Osteocyte (in vitro differentiated cells): ENCODE measurements at regions not wholly inside any gene's neighbourhood (a gene's known extent, or its start where the extent isn't known, plus 50 kb on each side); places are given as distances from the start of the nearest gene placed in this dataset.

Experiments used
- DNase-seq: peaks from one replicate; pipeline ENCODE4 v3.0.0; 2021; ENCODE audit warnings: mixed read lengths; ENCODE audit not compliant: unreplicated experiment; ENCODE audit errors: extremely low spot score
- H3K27ac Mint-ChIP-seq: one replicate; pipeline ENCODE4 v1.8.0; 2021; ENCODE audit warnings: mild to moderate bottlenecking, mixed read lengths; ENCODE audit not compliant: unreplicated experiment
- H3K27me3 Mint-ChIP-seq: one replicate; pipeline ENCODE4 v1.8.0; 2021; ENCODE audit warnings: mixed read lengths; ENCODE audit not compliant: unreplicated experiment
- H3K36me3 Mint-ChIP-seq: one replicate; pipeline ENCODE4 v1.8.0; 2021; ENCODE audit warnings: mixed read lengths; ENCODE audit not compliant: unreplicated experiment
- H3K4me1 Mint-ChIP-seq: one replicate; pipeline ENCODE4 v1.8.0; 2021; ENCODE audit warnings: mixed read lengths; ENCODE audit not compliant: unreplicated experiment
- H3K4me3 Mint-ChIP-seq: one replicate; pipeline ENCODE4 v1.8.0; 2021; ENCODE audit warnings: mild to moderate bottlenecking, moderate library complexity, mixed read lengths; ENCODE audit not compliant: unreplicated experiment
- H3K9me3 Mint-ChIP-seq: one replicate; pipeline ENCODE4 v1.8.0; 2021; ENCODE audit warnings: mixed read lengths; ENCODE audit not compliant: unreplicated experiment
- TF ChIP-seq, protein P1 (sequence below): fragments of 200-600 bp; sonication (generic); IDR thresholded peaks from 2 replicates; pipeline ENCODE4 v1.5.0; 2021; ENCODE audit warnings: antibody characterized with exemption, mild to moderate bottlenecking, moderate library complexity

DNA sequence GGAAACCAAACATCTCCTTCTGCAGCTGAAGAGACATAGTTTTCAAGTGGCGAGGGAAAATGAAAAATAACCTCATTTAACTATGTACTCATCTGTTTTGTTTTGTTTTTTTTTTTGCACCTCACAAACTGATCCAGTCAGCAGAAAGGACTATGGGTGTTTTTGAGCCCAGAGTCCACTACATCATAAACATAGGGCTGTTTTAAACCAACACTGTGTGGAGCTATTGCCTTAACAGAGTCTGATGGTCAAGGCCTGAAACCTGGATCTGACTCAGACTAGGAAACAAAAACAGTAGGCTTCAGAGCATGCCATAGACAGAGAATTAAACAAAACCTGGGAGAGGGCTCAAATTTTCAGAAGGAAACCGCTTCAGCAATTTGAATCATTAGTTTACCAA is 99.3 kb upstream of the FSHB start:
- Mint-ChIP-seq H3K36me3 (no peaks in the 10 kb centered on the region), H3K9me3 (no peaks in the 10 kb centered on the region), H3K4me3 (no peak overlapping the region), H3K4me1 (no peaks in the 10 kb centered on the region), H3K27me3 (peaks cover 2% of the 10 kb centered on the region), H3K27ac (no peak overlapping the region)
- TF ChIP-seq, protein P1, sequence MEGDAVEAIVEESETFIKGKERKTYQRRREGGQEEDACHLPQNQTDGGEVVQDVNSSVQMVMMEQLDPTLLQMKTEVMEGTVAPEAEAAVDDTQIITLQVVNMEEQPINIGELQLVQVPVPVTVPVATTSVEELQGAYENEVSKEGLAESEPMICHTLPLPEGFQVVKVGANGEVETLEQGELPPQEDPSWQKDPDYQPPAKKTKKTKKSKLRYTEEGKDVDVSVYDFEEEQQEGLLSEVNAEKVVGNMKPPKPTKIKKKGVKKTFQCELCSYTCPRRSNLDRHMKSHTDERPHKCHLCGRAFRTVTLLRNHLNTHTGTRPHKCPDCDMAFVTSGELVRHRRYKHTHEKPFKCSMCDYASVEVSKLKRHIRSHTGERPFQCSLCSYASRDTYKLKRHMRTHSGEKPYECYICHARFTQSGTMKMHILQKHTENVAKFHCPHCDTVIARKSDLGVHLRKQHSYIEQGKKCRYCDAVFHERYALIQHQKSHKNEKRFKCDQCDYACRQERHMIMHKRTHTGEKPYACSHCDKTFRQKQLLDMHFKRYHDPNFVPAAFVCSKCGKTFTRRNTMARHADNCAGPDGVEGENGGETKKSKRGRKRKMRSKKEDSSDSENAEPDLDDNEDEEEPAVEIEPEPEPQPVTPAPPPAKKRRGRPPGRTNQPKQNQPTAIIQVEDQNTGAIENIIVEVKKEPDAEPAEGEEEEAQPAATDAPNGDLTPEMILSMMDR, result no peak
- DNase-seq, result no peak

DNA sequence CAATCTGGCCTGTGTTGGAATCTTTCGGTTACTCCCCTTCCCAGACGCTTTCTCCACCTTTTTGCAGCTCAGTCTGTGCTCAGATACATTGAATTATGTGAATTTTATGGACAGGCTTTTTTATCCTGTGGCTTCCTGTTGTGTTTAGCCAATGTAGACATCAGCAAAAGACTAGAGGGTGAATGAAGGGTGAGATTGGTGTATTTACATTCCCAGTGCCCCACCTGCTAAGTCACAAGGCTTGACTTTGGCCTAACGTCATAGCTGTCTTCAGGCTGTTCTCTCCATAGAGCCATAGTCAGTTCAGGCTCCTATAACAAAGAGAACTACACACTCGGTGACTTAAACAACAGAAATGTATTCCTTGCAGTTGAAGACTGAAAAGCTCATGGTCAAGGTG is 97.5 kb upstream of the FSHB start:
- Mint-ChIP-seq H3K27ac (no peak overlapping the region), H3K4me1 (no peaks in the 10 kb centered on the region), H3K27me3 (peaks cover under 1% of the 10 kb centered on the region), H3K4me3 (no peak overlapping the region), H3K9me3 (no peaks in the 10 kb centered on the region), H3K36me3 (no peaks in the 10 kb centered on the region)
- TF ChIP-seq, protein P1, result no peak
- DNase-seq, result no peak

DNA sequence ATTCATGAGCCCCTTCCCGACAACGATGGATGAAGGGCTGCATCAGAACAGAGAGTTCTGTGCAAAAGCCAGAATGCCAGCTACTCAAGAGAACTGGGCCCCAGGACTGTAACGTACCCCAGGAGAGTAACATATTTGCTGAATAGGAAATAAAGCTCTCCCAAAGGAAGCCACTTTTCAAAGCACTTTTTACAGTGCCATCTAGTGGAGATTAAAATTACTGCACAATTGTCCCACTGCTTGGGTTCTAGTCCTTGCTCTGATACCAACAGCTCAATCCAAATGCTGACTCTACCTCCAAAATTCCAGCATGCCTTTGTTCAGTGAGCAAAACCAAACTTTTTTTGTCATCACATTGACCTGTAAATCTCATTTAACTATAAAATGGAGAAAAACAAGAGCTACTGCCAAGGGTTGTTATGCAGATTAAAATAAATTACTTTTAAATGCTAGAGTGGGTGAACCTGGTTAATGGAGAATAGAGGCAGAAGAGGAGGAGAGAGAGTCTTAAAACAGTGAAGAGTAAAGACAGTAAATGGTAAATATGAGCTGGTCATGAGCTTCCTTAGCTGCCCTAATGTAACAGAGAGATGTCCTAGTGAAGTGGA is 87.6 kb upstream of the FSHB start:
- Mint-ChIP-seq H3K36me3 (no peaks in the 10 kb centered on the region), H3K27ac (no peak overlapping the region), H3K4me3 (no peak overlapping the region), H3K9me3 (no peaks in the 10 kb centered on the region), H3K27me3 (peaks cover 15% of the 10 kb centered on the region), H3K4me1 (no peaks in the 10 kb centered on the region)
- DNase-seq, result no peak
- TF ChIP-seq, protein P1, result peak; percentile 80

DNA sequence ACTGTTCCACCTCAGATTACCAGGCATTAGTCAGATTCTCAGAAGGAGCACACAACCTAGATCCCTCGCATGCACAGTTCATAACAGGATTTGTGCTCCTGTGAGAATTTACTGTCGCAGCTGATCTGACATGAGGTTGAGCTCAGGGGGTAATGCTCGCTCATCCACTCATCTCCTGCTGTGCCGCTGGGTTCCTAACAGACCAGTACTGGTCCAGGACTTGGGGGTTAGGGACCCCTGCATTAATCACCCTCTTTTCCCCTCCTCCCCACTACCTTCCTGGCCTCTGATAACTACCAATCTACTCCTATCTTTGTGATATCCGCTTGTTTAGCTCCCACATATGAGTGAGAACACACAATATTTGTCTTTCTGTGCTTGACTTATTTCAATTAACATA is 83.5 kb upstream of the FSHB start:
- Mint-ChIP-seq H3K9me3 (no peaks in the 10 kb centered on the region), H3K4me3 (no peak overlapping the region), H3K27me3 (peaks cover 15% of the 10 kb centered on the region), H3K36me3 (no peaks in the 10 kb centered on the region), H3K27ac (no peak overlapping the region), H3K4me1 (no peaks in the 10 kb centered on the region)
- DNase-seq, result no peak
- TF ChIP-seq, protein P1, result no peak

DNA sequence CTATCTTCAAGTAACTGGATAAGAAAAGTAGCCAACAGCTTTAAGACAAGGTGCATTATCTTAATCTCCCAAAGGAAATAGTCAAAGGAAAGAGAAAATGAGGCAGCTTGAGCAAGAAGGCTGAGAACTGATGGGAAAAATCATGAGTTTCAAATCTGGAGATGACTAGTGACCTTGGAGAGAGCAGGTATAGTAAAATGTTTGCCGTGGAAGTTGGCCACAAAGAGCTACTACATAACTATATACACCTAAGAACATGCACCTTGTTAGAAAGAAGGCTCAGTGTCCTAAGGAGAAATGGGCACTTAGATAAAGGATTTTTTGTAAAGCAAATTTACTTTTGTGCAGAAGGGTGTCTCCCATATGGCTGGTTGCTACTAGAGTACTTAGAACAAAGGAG is 80.8 kb upstream of the FSHB start:
- DNase-seq, result no peak
- TF ChIP-seq, protein P1, result no peak
- Mint-ChIP-seq H3K36me3 (no peaks in the 10 kb centered on the region), H3K4me1 (no peaks in the 10 kb centered on the region), H3K27me3 (peaks cover 5% of the 10 kb centered on the region), H3K4me3 (no peak overlapping the region), H3K27ac (no peak overlapping the region), H3K9me3 (no peaks in the 10 kb centered on the region)
